ENCODE measurements at regions not wholly inside any gene's neighbourhood (a gene's known extent, or its start where the extent isn't known, plus 50 kb on each side); places are given as distances from the start of the nearest gene placed in this dataset.

DNA sequence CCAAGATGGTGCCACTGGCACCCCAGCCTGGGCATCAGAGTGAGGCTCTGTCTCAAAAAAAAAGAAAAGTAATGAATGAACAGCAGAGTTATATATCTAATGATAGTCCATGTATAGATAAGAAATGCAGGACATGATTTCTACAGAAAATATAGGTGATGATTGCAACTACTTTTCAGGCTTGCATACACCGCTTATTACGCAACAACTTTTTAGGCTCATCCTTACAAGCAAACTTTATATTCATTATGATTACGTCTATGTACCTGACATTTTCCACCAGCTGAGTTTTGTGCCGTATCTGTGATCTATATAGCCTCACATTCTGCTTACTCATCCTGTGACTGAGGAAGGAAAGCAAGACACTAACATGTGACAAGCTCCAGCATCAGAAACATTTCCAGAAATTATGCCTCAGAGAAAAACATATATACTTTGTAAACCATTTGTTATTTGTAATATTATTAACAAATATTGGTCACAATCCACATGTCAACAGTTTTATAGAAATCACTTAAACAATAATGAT lies 906.3 kb downstream of the ZPLD1 start:
- TF ChIP-seq, protein P1, sequence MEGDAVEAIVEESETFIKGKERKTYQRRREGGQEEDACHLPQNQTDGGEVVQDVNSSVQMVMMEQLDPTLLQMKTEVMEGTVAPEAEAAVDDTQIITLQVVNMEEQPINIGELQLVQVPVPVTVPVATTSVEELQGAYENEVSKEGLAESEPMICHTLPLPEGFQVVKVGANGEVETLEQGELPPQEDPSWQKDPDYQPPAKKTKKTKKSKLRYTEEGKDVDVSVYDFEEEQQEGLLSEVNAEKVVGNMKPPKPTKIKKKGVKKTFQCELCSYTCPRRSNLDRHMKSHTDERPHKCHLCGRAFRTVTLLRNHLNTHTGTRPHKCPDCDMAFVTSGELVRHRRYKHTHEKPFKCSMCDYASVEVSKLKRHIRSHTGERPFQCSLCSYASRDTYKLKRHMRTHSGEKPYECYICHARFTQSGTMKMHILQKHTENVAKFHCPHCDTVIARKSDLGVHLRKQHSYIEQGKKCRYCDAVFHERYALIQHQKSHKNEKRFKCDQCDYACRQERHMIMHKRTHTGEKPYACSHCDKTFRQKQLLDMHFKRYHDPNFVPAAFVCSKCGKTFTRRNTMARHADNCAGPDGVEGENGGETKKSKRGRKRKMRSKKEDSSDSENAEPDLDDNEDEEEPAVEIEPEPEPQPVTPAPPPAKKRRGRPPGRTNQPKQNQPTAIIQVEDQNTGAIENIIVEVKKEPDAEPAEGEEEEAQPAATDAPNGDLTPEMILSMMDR (IDR thresholded peaks at IDR 0.05) = no peak
- TF ChIP-seq RFX5 (IDR thresholded peaks at IDR 0.05) = no peak
- no peak for TF ChIP-seq E2F6 (IDR thresholded peaks at IDR 0.05; ENCODE audit: borderline replicate concordance, low read depth)
- TF ChIP-seq HDAC2 (IDR thresholded peaks at IDR 0.05) = no peak
- TF ChIP-seq, protein P2, sequence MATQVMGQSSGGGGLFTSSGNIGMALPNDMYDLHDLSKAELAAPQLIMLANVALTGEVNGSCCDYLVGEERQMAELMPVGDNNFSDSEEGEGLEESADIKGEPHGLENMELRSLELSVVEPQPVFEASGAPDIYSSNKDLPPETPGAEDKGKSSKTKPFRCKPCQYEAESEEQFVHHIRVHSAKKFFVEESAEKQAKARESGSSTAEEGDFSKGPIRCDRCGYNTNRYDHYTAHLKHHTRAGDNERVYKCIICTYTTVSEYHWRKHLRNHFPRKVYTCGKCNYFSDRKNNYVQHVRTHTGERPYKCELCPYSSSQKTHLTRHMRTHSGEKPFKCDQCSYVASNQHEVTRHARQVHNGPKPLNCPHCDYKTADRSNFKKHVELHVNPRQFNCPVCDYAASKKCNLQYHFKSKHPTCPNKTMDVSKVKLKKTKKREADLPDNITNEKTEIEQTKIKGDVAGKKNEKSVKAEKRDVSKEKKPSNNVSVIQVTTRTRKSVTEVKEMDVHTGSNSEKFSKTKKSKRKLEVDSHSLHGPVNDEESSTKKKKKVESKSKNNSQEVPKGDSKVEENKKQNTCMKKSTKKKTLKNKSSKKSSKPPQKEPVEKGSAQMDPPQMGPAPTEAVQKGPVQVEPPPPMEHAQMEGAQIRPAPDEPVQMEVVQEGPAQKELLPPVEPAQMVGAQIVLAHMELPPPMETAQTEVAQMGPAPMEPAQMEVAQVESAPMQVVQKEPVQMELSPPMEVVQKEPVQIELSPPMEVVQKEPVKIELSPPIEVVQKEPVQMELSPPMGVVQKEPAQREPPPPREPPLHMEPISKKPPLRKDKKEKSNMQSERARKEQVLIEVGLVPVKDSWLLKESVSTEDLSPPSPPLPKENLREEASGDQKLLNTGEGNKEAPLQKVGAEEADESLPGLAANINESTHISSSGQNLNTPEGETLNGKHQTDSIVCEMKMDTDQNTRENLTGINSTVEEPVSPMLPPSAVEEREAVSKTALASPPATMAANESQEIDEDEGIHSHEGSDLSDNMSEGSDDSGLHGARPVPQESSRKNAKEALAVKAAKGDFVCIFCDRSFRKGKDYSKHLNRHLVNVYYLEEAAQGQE (IDR thresholded peaks at IDR 0.05) = no peak
- TF ChIP-seq CBX8 (IDR thresholded peaks at IDR 0.05) = no peak
- TF ChIP-seq POLR2A (IDR thresholded peaks at IDR 0.05; ENCODE audit: low read length) = no peak
- TF ChIP-seq NFE2L2 (conservative IDR thresholded peaks at IDR 0.05; ENCODE audit: low read length) = no peak
- TF ChIP-seq RAD21 (conservative IDR thresholded peaks at IDR 0.05 in 1 of 2, IDR thresholded peaks at IDR 0.05 in 1 of 2) = no peak
- TF ChIP-seq KDM5A (IDR thresholded peaks at IDR 0.05) = no peak
- TF ChIP-seq, protein P3, sequence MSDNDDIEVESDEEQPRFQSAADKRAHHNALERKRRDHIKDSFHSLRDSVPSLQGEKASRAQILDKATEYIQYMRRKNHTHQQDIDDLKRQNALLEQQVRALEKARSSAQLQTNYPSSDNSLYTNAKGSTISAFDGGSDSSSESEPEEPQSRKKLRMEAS (IDR thresholded peaks at IDR 0.05) = no peak
- no peak for TF ChIP-seq MAZ (IDR thresholded peaks at IDR 0.05; ENCODE audit: borderline replicate concordance, low read depth, low read length)

Data from A549 (cell line).